CD4-positive, alpha-beta T cell treated with Interleukin-6 for 4 hours (primary cell): ENCODE measurements at regions not wholly inside any gene's neighbourhood (a gene's known extent, or its start where the extent isn't known, plus 50 kb on each side); places are given as distances from the start of the nearest gene placed in this dataset.
"Not testable (repeated sequence)": the region's sequence is repeated elsewhere in the genome, so short reads cannot be mapped to it uniquely, and the experiment has no call there.

Source experiments
- DNase-seq: peaks from one replicate; pipeline ENCODE4 v3.0.0-alpha.2; 2020; ENCODE audit warnings: mixed read lengths

GRCh38 chr6:168871642-168872315 is 381.9 kb downstream of the THBS2 start:
- DNase-seq = no peak

- DNase-seq = no peak
Observed at GRCh38 chr6:168870982-168871381, 382.7 kb downstream of the THBS2 start.

GRCh38 chr6:168867247-168868102 is 386.2 kb downstream of the THBS2 start:
- DNase-seq = no peak

DNA sequence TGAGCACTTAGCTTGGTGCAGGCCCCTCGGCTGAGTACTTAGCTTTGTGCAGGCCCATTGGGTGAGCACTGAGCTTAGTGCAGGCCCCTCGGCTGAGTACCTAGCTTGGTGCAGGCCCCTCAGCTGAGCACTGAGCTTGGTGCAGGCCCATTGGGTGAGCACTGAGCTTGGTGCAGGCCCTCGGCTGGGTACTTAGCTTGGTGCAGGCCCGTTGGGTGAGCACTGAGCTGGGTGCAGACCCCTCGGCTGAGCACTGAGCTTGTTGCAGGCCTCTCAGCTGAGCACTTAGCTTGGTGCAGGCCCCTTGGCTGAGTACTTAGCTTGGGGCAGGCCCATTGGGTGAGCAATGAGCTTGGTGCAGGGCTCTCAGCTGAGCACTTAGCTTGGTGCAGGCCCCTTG is 387.1 kb downstream of the THBS2 start:
- DNase-seq = no peak

DNA sequence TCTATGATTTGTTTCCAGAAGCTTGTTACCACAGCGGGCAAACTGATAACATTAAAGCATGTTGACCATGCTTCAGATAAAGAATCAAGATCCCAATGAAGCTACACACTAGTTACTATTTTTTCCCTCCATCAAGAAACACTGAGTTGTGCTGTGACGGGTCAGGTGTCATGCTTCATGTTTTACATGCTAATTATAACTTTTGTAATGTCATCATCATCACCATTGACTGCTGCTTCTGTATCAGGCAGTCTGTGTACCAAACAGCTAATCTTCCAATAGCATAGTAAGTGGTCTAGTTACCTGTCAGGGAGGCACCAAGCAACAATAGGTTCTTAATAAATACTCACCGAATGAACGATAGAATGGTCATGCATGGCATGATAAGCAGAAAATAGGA is 388.1 kb downstream of the THBS2 start:
- no peak for DNase-seq

DNA sequence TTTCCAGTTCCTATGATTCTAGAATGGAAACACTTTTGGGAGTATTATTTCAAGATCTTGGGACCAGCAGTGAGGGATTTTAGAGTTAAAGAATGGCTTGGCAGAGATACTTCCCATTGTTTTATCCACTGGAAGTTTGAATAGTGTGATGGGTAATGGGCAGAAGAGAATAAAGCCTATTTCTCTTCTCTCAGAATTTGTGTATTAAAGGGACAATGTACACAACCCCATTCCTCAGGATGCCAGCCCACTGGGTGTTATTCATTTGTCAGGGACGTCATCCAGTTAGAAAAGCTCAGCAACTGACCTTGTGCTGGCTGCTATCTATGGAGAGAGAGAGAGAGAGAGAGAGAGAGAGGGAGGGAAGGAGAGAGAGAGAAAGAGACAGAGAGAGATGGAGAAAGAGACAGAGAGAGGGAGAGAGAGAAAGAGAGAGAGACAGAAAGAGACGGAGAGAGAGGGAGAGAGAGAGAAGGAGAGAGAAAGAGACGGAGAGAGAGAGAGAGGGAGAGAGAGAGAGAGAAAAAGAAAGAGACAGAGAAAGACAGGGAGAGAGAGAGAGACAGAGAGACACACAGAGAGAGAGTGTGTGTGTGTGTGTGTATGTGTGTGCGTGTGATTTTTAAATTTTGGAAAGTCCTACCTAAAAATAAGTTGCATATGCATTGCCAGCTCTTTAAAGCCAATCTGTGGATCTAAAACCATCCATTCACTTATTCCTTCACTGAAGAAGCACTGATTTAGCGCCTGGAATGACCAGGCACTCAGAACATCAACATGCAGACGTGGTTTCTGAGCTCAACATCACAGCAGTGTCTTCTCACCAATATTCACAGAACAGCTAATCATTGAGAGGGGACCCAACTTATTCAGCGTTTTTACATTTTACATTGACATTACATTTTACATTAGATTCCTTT is 388.8 kb downstream of the THBS2 start:
- DNase-seq = no peak

GRCh38 chr6:168863467-168863866 is 390.2 kb downstream of the THBS2 start:
- no peak for DNase-seq

GRCh38 chr6:168862346-168862980 is 391.2 kb downstream of the THBS2 start:
- DNase-seq = no peak

- DNase-seq = no peak
Observed at GRCh38 chr6:168860987-168861386, 392.7 kb downstream of the THBS2 start.

DNA sequence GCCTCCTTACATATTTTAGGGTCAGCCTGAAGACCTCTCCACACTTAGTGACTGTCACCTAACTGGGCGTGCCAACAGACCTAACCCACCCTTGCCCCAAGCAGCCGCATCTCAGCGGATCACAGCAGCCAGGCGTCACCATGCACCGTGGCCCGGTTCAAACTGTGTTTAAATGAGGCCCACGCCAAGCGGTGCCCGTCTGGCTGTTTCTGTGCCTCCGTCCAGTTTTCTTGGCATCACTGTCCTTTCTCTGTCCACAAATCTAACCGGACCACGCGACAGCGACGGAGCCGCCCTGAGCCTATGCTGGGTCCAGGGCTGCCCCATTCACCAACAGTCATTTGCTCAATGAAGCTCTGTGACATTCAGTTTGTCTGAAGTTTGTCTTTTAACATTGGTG is 393.3 kb downstream of the THBS2 start:
- DNase-seq = no peak

DNA sequence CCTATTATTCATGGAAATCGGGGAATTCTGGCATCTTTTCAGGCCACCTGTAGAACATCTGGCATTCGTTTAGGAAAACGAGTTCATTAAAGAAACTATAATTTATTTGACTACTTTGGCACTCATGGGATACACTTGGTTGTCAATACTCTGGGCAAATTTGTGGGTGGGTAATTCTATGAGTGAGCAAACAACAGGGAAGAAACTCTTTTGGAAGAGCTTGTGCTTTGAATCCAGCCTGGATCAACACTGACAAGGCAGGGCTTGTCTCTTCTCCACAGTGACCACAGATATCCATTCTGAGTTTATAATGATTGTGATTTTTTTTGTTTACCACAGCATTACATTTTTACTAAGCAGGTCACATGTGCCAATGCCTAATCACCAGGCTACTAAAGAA is 394.7 kb downstream of the THBS2 start:
- no peak for DNase-seq

GRCh38 chr6:168856914-168857313 is 396.7 kb downstream of the THBS2 start:
- no peak for DNase-seq

GRCh38 chr6:168852376-168852884 is 401.2 kb downstream of the THBS2 start:
- no peak for DNase-seq

DNA sequence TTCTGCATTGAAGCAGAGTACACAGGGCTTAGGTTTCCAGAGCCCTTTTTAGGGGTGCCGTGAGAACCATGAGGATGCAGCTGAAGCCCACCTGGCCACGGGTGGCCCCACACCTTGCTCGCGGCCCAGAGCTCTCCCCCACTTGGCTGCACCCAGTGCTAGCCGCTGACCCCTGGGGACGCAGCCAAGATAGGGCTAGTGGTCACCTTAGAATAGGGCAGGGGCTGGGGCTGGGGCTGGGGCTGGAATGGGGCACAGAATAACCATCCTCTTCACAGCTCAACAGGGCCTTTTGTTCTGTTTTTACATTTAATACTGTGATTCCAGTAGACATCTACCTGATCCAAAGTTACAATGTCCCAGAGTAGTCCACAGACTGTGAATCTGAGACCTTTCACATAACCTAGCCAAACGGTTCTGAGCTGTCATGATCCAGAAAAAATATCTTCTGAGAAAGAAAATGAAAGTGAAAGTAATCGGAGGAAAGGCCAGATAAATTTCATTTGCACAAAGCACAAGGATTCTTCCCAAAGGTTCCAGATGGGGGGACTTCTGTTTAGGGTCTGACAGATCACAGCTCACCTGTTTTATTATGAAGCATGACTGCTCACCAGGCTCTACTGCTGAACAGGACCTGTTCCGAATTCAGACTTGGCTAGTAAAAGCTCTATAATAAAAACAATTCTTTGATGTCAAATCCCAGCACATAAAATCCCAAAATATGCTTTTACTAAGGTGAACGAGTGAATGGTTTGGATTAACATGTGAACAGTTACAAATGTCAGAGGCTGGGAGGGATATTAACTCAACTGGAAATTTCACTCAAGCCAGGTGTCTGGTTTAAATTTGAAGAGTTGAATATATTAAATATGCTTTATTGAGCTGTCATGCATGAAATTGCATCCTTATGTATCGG is 401.9 kb downstream of the THBS2 start:
- DNase-seq = no peak

DNA sequence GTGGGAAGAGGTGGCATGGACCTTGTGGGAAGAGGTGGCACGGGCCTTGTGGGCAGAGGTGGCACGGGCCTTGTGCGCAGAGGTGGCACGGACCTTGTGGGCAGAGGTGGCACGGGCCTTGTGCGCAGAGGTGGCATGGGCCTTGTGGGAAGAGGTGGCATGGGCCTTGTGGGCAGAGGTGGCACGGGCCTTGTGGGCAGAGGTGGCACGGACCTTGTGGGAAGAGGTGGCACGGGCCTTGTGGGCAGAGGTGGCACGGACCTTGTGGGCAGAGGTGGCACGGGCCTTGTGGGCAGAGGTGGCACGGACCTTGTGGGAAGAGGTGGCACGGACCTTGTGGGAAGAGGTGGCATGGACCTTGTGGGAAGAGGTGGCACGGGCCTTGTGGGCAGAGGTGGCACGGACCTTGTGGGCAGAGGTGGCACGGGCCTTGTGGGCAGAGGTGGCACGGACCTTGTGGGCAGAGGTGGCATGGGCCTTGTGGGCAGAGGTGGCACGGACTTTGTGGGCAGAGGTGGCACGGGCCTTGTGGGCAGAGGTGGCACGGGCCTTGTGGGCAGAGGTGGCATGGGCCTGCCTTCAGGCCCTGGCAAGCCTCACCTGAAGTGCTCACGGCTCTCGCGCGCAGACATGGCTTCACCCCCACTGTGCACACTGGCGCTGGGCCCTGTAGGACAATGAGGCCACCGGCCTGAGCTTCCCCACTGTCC is 403.5 kb downstream of the THBS2 start:
- not testable (repeated sequence) for DNase-seq

GRCh38 chr6:168849459-168849858 is 404.2 kb downstream of the THBS2 start:
- no peak for DNase-seq

GRCh38 chr6:168848797-168849196 is 404.8 kb downstream of the THBS2 start:
- no peak for DNase-seq

DNA sequence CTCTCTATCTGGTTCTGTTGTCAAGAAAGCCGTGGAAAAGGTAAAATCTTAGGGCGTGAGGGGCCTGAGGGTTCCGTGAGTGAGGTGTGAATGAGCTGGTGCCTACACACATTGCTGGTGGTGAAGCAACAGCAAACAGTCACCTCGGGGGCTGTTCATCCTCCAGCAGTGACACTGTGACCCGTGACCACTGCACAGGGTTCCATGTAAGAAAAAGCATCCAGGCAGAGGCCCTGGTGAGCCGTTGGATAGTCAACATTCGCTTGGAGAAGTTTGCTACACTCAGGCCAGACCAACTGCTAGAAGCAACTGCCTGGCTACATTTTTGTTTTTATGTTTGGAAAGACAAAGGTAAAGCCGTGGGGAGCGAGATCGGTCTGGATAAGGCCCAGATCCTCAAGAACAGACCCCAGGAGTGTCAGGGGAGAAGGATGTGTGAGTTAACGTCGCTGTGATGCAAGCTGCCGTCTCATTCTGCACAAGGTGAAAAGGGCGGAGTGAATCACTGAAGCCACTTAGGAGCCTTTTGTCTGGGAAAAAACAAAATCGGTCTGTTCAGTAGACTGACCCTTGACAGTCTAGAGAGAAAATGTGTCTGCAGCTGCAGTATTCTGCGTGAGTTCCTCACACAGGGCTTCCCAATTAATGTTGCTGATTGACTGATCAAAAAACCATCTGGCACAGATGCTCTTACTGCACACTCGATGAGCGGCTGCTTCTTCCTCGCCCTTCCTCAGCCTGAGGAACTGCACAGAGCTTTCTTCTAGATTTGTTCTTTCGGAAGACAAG is 404.0 kb downstream of the SMOC2 start:
- DNase-seq = no peak

DNA sequence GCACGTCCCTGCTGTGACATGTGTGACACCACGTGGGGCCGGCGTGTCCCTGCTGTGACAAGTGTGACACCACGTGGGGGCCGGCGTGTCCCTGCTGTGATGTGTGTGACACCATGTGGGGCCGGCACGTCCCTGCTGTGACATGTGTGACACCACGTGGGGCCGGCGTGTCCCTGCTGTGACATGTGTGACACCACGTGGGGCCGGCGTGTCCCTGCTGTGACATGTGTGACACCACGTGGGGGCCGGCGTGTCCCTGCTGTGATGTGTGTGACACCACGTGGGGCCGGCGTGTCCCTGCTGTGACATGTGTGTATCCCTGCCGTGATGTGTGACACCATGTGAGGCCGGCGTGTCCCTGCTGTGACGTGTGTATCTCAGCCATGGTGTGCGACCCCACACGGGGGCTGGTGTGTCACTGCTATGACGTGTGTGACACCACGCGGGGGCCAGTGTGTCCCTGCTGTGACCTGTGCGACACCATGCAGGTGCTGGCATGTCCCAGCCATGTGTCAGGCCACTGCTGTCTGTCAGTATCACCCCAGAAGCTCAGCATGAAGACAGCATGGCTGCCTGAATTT is 401.7 kb downstream of the SMOC2 start:
- not testable (repeated sequence) for DNase-seq
